Left colon (tissue), 2 donors: ENCODE measurements at regions not wholly inside any gene's neighbourhood (a gene's known extent, or its start where the extent isn't known, plus 50 kb on each side); places are given as distances from the start of the nearest gene placed in this dataset.
A peak's percentile ranks its signal among the peaks of the same experiment; 100 is the strongest.

Experiments
- ATAC-seq: fragments of 200-7000 bp; cut with Tn5 transposase; one replicate; pipeline ENCODE4 v1.9.1; 2020; ENCODE audit warnings: mild to moderate bottlenecking, moderate library complexity
- DNase-seq, 2 donors: peaks; one replicate each; pipeline ENCODE4 v3.0.0-alpha.2; 2020
- intact Hi-C, 2 donors: fragments of 100-400 bp; cut with DNase I in 1 of 2; cut with micrococcal nuclease in 1 of 2; formaldehyde crosslinking; loops; one replicate each; pipeline versions ENCODE4 v1.11.2 to v1.14.0; 2022; cut with DNase I, micrococcal nuclease
- donor health status: DM: no; HTN: no; CAD: no.
- donor health status: DM: yes; HTN: yes; CAD: no.

DNA sequence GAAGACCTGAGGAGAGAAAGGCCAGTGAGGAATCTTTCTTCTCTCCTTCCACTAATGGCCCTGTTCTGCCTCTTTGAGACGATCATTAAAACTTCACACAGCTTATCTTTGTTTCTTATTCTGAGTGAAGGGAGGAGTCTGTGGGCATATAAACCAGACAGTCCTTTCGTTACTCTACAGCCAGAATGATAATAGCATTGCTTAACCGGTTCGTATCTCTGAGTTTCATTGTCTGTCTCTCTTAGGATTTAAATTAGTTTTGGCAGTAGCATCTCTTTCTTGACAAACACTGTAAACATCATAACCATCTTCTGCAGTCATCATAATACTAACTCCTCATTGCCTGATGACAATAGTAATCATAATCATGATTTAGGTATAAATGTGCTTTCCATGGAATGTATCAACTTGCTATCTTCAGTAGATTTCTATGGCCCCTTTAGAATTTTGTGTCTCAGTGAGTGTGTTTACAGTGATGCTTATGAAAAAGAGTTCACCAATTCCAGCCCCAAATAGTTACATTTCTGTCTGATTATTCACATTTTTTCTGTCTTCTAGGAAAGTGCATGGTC is 618.8 kb upstream of the KLF4 start:
- peak; percentile 80 for ATAC-seq
- intact Hi-C loops: no loop called here
- no peak for DNase-seq

DNA sequence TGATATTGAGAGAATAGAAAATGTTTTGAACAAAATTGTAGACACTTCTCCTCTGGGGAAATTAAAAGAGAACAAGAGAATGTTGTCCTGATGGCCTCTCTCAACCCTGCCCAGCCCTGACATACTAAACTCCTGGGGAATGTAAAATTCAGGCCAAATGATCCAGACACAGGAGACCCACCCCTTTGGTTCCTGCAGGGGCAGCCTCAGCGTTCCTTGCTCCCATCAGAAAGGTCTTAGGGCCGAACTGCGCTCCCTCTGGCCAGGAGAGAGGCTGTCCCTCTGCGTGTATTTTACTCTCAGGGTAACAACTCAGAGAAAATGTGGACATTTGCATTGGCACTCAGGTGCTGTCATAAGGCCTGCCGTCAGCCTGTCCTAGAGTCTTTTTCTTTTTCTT is 616.3 kb upstream of the KLF4 start:
- DNase-seq: no peak
- peak; percentile 15 for ATAC-seq
- intact Hi-C loops: no loop called here

DNA sequence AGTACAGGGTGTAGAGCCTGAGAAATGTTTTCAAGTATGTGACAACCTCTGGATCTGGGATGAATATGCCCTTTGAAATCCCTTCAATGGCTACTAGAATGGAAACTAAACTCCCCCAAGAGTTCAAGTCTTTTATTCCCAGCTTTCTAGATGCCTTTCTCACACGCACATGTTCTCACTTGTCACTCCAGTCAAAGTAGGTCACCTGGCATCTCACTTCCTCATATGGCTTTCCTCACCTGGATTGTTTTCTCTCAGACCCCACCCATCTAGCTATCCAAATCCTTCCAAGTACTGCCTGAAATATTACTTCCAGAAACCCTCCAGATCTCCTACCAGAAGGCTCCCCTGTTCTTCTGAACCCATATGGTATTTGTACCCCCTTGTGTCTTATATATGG is 615.4 kb upstream of the KLF4 start:
- ATAC-seq (peak; percentile 77), DNase-seq (no peak)
- intact Hi-C loops: no loop called here

DNA sequence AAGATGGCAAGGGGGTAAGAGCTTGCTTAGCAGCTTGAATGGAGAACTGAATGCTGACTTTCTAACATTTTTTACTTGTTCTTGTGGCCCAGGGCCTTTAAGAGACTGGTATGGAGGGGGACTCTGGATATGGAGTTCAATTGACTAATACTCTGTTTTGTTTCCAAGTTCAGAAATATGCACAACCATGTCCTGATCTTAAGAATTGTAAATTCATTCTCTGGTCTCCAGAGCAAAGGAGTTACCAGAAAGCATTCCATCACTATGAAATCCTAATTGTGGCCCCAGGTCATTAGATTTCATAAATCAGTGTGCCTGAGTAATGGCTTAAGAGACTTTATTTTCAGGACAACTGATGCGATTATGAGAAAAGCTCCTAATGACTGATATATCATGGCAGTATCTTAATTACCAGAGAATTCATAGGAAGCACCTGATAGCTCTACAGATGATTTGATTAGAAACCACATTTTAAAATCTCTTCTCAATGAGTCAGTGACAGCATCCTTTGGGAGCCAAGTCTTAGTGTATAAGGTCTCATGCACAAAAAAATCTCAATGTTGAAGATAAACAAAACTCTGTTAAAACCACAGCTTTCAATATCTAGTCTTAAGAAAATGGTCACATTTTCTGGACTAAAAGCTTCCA is 613.6 kb upstream of the KLF4 start:
- intact Hi-C loops: no loop called here
- DNase-seq (no peak), ATAC-seq (no peak)

DNA sequence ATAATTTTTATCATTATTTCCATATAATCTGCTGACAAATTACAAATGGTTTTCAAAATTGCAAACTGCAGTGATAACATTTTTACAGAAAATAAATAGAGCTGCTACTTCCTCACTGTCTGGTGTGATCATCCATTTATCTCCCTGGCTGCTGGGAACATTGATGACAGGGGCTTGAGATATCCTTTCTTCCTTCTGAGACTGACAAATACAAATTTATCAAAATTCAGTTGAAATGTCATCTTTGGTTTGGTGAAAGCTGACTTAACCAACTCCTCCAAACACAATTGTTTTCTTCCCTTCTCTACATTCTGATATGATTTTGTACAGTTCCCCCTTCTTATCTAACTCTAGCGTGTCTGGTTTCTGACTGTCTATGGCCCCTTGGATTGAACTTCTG is 611.8 kb upstream of the KLF4 start:
- intact Hi-C loops: no loop called here
- no peak for DNase-seq
- ATAC-seq: no peak

DNA sequence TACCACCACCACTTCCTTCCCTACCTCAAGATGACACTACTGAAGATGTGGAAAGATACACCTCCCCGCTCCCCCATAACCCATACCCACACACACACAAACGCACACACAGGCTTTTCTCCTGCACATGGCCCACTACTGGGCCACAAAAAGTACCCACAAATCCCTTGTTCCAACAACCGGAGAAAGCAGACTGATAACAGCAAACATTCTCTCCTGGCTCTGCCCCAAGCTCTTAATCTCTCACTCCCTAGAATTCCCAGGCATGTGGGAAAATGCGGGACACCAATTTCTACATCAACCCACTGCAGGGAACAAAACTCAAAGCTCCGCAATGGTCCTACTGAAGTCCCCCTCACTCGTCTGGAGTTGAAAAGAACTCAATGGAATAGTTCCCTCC is 611.0 kb upstream of the KLF4 start:
- DNase-seq (no peak), ATAC-seq (no peak)
- intact Hi-C loops: no loop called here

DNA sequence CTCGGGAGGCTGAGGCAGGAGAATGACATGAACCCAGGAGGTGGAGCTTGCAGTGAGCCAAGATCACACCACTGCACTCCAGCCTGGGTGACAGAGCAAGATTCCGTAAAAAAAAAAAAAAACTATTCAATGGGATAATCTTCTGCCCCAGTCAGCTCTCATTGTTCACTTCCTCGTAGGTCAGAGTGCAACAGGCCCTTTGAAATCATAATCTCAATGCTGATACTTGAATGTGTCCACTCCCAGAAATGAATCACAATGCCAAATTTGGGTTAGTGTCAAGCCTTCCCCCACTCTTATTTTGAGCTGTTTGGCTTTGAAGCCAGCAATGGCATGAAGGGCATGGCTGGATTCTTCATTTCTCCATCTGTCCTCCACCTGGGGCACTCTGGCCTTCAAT is 610.3 kb upstream of the KLF4 start:
- ATAC-seq (peak; percentile 92), DNase-seq (no peak)
- intact Hi-C loops: no loop called here

DNA sequence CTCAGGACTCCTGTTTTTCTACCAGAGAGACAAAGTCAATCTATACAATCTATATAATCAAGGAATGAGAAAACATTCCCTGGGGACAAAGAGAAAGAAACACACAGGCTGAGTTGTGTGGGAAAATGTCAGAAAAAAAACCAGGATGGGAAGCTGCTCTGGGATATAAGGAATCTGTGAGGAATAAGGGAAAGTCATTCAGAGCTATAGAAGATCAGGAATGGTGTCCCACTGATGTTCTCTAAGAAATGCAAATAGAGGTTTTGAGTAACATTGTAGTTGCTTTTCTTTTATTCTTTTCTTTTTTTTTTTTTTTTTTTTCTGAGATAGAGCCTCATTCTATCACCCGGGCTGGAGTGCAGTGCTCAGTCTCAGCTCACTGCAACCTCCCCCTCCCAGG is 605.9 kb upstream of the KLF4 start:
- intact Hi-C loops: no loop called here
- DNase-seq (no peak), ATAC-seq (no peak)

DNA sequence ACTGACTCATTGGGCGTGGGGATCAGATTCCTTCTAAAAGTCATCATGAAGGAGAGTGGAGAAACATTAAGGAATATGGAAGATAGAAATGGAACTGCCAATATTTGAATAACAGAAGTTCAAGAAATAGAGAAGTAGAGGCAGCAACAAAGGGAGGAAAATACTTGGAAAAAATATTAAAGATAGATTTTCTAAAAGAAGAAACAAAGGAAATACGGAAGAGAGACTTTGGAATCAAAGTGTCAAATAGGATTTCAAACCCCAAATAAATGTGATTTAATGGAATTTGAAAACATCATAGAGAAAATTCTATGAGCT is 605.1 kb upstream of the KLF4 start:
- intact Hi-C loops: no loop called here
- no peak for ATAC-seq
- DNase-seq: no peak

DNA sequence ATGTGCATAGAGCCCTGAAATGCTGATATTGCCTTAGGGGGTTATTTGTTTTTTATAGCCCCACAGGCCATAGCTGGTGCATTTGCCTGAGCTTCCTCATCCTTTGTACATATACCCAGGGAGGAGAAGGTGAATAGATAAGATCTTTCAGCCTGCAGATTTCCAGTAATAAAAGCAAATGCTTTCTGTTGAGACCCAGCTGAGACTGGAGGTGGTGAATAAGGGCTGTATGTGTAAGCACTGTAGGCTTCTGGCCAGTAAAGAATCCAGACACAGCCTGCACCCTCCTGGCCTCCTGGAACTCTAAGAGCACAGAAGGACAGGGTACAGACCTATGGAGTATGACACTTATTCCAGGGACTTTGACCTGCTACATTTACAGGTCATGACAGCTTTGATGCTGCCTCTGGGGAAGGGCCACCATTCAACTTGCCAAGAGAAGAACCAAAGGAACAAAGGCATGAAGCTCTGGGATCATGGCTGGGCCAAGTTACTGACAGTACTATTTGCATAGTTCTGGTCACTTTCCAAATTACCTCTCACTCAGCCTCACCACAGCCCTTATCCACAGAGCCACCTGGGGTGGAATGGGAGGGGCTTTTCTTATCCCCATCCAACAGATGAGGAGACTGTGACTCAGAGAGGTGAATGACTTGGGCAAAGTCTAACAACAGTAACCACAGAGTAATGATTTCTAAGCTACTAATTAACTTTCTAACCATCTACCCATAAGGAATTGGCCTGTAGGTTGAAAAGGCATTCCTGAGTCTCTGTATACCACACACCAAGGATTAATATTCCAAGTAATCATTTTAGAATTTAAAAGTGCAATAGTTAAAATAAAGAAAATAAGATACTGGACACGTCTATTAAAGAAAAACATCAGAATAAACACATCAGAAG is 604.5 kb upstream of the KLF4 start:
- intact Hi-C loops: no loop called here
- DNase-seq (peak; percentile 30 to 74), ATAC-seq (peak; percentile 95)

DNA sequence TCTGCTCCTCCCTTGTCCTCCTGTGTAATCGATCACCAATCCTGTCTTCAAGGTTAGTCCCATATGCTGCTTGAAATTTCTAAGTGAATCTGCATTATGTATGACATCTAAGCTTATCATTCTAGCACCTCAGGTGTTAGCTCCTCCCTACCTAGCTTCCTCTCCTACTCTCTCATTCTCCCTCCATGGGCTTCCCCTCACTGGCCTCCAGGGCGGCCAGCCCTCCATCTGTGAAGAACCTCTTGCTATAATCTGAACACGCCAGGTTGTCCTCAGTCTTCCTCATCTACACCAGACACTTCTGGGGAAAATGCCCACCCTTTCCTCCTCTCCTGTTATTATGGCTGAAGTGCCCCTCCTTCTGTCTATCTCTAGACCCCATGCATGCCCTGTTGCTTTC is 599.3 kb upstream of the KLF4 start:
- intact Hi-C loops: no loop called here
- DNase-seq: no peak
- no peak for ATAC-seq

DNA sequence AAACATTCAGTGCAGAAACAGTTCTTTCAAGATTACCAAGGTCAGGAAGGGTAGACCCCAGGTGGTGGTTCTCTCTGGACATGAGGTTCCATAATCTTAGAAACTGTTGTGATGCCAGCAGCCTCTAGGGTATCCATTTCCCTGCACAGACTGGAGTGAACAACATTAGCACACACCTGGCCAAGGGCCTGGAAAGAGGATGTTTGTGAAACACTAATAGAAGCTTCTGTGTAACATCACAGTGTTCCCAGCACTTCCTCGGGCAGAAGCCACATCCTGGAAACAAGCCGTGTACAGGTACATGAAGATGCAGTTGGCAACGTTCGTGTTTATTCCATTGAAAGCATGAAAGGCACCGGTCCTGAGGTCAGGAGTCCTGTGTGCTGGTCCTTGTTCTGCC is 598.2 kb upstream of the KLF4 start:
- intact Hi-C loops: no loop called here
- DNase-seq (no peak), ATAC-seq (no peak)

DNA sequence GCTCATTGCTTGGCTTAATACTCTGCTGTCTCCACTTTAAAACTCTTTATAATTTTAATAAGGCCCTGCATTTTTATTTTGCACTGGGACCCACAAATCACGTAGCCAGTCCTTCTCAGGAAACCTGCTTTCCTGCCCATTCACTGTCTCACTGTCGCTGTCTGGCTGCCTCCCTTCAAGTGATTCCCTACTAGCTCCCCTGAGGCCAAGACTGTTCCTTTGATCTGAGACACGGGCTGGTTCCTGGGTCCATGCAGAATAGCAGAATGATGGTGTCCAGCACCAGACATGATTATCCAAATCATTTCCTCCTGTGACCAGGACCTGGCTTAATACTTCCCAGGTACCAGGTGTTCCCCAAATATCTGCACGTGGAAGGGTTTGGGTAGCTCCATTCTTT is 597.1 kb upstream of the KLF4 start:
- intact Hi-C loops: no loop called here
- DNase-seq (no peak), ATAC-seq (no peak)

DNA sequence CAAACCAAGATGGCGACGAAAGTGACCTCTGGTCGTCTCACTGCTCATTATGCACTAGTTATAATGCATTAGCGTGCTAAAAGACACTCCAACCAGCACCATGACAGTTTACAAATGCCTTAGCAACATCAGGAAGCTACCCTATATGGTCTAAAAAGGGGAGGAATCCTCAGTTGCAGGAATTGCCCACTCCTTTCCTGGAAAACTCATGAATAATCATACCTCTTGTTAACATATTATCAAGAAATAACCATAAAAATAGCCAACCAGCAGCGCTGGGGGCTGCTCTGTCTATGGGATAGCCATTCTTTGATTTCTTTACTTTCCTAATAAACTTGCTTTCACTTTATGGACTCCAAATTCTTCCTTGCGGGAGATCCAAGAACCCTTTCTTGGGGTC is 595.7 kb upstream of the KLF4 start:
- intact Hi-C loops: no loop called here
- ATAC-seq: no peak
- DNase-seq: no peak

DNA sequence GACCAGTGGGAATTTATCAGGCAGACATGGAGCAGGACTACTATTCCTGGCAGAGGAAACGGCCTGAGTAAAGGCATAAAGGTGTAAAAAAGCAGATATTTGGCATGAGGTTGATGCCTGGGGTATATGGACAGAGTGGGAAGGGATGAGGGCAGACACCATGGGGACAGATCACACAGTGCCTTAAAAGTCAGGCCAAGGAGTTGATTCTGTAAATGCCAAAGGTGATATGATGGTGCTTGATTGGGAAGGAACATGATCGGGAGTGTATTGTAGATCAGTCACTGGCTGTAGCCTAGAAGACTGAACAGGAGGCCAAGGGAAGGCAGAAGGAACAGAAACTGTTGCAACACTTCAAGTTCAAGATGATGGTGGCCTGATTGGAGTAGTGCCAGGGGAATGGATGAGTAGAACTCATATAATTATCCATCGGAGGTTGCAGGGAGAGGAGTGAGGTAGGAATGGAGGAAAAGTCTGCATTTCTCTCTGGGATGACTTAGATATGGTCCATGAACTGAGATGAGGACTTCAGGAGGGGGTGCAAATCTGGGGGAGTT is 594.3 kb upstream of the KLF4 start:
- DNase-seq (no peak), ATAC-seq (no peak)
- intact Hi-C loops: no loop called here

DNA sequence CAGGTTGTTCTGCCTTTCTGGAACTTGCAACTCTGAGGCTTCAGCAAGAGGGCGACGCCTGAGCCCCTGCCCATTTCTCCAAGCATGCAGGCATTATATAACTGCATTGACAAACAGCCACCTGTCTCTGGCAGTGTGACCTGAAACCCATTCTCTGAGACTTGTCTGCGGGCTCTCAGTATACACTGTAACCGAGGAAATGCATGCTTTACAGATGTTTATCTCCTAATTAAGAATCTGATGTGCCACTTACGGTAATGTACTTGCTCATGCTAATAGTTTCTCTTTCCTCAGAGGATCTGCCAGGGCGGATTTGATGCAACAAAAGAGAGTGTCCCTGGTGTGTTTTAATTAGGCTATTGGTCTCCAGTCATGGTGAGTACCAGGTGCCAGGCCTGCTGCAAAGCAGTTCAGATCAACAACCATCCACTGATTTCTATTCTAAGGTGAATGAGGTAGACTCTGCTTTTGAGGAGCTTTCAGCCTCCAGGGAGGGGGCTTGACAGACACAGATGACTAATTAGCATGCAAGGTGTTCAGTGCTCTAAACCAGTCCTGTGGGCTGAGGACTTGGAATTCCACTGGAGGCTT is 593.7 kb upstream of the KLF4 start:
- DNase-seq (no peak), ATAC-seq (no peak)
- intact Hi-C loops: no loop called here

DNA sequence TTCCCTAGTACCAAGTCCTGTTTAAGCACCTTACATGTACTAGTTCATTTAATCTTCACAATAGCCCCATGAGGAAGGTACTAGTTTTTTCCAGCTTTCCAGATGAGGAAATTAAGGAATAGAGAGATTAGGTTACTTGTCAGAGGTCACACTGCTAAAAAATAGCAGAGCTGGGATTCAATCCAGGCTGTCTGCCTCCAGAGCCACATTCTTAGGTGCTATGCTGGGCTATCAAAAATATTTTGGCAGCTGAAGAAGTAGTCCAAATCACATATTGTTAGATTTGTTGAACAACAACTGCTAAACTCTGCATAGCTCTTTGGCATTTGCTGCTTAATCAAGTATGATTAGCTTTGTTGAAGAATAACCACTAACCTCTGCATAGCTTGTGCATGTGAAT is 591.5 kb upstream of the KLF4 start:
- intact Hi-C loops: no loop called here
- DNase-seq (no peak), ATAC-seq (no peak)

DNA sequence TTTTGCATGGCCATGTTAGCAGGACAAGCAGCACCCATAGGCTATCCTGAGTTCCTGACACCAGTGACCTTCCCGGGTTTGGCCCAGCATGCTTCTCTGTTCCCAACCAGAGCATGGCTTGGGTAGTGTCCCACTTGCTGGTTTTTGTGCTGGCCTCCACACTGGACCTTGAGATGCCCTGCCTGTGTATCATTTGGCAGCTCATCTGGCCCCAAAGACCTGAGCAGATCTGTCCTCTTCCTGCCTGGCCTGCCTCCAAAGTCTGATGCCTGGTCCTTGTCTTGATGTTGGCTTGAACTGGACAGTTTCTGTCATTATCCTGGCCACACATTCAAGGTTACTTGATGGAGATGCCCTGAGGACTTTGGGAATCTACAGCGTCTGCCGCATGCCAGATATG is 590.7 kb upstream of the KLF4 start:
- intact Hi-C loops: no loop called here
- ATAC-seq: no peak
- DNase-seq: no peak

DNA sequence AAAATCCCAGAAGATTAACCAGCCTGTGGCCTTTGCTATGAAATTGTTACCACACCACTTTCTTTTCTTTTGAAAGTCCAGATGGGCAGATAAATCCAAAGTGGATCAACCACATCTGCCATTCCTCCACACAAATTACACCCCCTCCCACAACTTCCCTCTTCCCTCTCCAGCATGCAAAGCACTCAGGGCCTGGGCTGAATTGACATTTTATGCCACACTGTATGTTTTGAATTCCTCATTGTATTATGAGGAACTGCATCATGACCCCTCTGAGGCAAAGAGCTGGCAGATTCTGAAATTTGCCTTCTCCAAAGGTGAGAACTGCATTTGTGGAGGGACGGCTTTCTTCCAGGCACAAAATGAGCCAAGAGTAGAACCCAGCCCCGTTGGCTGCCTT is 589.2 kb upstream of the KLF4 start:
- no peak for ATAC-seq

DNA sequence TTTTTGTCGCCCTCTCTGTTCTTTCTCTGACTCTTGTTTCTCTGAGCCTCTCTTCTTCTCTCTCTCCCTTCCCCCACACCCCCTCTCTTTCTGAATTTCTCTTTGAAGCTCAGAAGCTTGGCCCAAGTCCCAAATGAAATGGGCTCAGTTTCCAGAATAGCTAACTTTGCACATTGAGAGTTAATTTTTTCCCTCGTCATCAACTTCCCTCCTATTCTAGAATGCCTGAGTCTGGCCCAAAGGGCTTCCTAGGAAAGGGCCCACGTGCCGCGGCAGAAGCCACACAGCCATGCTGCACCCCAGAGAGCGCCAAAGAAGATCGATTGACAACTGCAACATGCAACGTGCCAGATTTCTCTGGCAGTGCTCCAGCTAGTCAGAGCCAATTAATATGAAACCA is 588.8 kb upstream of the KLF4 start:
- ATAC-seq: no peak
- DNase-seq: no peak
- intact Hi-C loops: no loop called here

More for the DNA sequence above, 589.2 kb upstream of the KLF4 start:
- intact Hi-C loops: no loop called here
- DNase-seq: no peak
